Tibial nerve (tissue), 4 donors: ENCODE measurements at regions not wholly inside any gene's neighbourhood (a gene's known extent, or its start where the extent isn't known, plus 50 kb on each side); places are given as distances from the start of the nearest gene placed in this dataset.

Experiments used
- EP300 ChIP-seq, 2 donors: sonication (generic); formaldehyde crosslinking; IDR thresholded peaks; one replicate each; pipeline ENCODE4 v1.6.1; 2017; ENCODE audit warnings: antibody characterized with exemption in 2 of 2, mild to moderate bottlenecking in 1 of 2
- POLR2A ChIP-seq, 2 donors: fragments of 450-650 bp; IDR thresholded peaks; one replicate each; pipeline ENCODE4 v1.6.1; 2017; ENCODE audit warnings: antibody characterized with exemption in 2 of 2, mild to moderate bottlenecking in 2 of 2, moderate library complexity in 2 of 2
- TF ChIP-seq, protein P1 (sequence below), 5 experiments: fragments of 200-600 bp in 3 of 5; fragments of 450-650 bp in 2 of 5; sonication (generic) in 3 of 5; IDR thresholded peaks; one replicate each; pipeline ENCODE4 v1.5.1; 2016 to 2019; ENCODE audit warnings: antibody characterized with exemption in 5 of 5, mild to moderate bottlenecking in 3 of 5, moderate library complexity in 2 of 5

DNA sequence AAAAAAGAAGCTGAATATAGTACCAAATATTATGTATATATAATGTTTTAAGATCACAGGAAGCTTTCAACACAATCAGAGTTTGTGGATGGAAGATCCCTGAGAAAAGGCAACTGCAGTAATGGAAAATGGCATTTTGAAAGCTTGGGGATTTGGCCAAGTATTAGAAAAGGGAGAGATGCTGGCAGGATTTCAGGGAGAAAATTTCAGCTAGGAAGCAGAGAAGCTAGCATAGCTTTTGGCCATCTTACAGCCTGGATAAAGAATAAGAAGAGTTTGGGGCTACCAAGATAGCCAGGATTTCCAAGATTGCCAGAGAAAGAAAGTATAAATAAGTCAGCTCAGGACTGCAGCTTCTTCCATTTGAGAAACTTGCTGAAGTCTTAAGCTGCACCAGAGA, 440.8 kb upstream of the LUZP2 start:
- TF ChIP-seq, protein P1, sequence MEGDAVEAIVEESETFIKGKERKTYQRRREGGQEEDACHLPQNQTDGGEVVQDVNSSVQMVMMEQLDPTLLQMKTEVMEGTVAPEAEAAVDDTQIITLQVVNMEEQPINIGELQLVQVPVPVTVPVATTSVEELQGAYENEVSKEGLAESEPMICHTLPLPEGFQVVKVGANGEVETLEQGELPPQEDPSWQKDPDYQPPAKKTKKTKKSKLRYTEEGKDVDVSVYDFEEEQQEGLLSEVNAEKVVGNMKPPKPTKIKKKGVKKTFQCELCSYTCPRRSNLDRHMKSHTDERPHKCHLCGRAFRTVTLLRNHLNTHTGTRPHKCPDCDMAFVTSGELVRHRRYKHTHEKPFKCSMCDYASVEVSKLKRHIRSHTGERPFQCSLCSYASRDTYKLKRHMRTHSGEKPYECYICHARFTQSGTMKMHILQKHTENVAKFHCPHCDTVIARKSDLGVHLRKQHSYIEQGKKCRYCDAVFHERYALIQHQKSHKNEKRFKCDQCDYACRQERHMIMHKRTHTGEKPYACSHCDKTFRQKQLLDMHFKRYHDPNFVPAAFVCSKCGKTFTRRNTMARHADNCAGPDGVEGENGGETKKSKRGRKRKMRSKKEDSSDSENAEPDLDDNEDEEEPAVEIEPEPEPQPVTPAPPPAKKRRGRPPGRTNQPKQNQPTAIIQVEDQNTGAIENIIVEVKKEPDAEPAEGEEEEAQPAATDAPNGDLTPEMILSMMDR (IDR thresholded peaks at IDR 0.05) = no peak
- TF ChIP-seq EP300 (IDR thresholded peaks at IDR 0.05) (no peak), POLR2A (IDR thresholded peaks at IDR 0.05) (no peak)
